ENCODE measurements at regions not wholly inside any gene's neighbourhood (a gene's known extent, or its start where the extent isn't known, plus 50 kb on each side); places are given as distances from the start of the nearest gene placed in this dataset.
"Not testable (repeated sequence)": the region's sequence is repeated elsewhere in the genome, so short reads cannot be mapped to it uniquely, and the experiment has no call there.

GRCh38 chr12:24510581-24511125 lies 438.2 kb downstream of the BCAT1 start:
- no peaks in the 10 kb centered on the region for H3K36me3 Mint-ChIP-seq
- H3K4me1 Mint-ChIP-seq, result no peaks in the 10 kb centered on the region
- no peak overlapping the region for H3K27ac Mint-ChIP-seq
- peaks cover 0 to 2% (median 2%) of the 10 kb centered on the region in 3 donors for H3K27me3 Mint-ChIP-seq (ENCODE audit: low read depth in 3 of 3)
- H3K4me3 Mint-ChIP-seq, result no peak overlapping the region
- DNase-seq, result no peak
- H3K9me3 Mint-ChIP-seq, result peaks cover 0 to 4% (median 2%) of the 10 kb centered on the region in 6 donors

- Mint-ChIP-seq H3K4me3 (no peak overlapping the region), H3K9me3 (peaks cover 0 to 6% (median 3%) of the 10 kb centered on the region in 6 donors), H3K4me1 (no peaks in the 10 kb centered on the region), H3K36me3 (no peaks in the 10 kb centered on the region), H3K27me3 (ENCODE audit: low read depth in 3 of 3) (peaks cover 0 to 2% (median 0%) of the 10 kb centered on the region in 3 donors), H3K27ac (no peak overlapping the region)
- no peak for DNase-seq
These were observed 441.1 kb downstream of the BCAT1 start for GRCh38 chr12:24507827-24508226.

GRCh38 chr12:24505366-24506015 lies 443.4 kb downstream of the BCAT1 start:
- DNase-seq, result no peak
- no peak overlapping the region for H3K27ac Mint-ChIP-seq
- peaks cover 0 to 6% (median 3%) of the 10 kb centered on the region in 6 donors for H3K9me3 Mint-ChIP-seq
- no peak overlapping the region for H3K4me3 Mint-ChIP-seq
- H3K4me1 Mint-ChIP-seq, result no peaks in the 10 kb centered on the region
- H3K27me3 Mint-ChIP-seq (ENCODE audit: low read depth in 3 of 3), result peaks cover 0 to 2% (median 0%) of the 10 kb centered on the region in 3 donors
- H3K36me3 Mint-ChIP-seq, result no peaks in the 10 kb centered on the region

GRCh38 chr12:24503477-24503876 lies 445.4 kb downstream of the BCAT1 start:
- H3K4me3 Mint-ChIP-seq; H3K27ac Mint-ChIP-seq; H3K4me1 Mint-ChIP-seq; H3K36me3 Mint-ChIP-seq; H3K9me3 Mint-ChIP-seq; H3K27me3 Mint-ChIP-seq (ENCODE audit: low read depth in 3 of 3); DNase-seq: not testable (repeated sequence)

- Mint-ChIP-seq H3K36me3 (no peaks in the 10 kb centered on the region), H3K4me3 (no peak overlapping the region), H3K9me3 (peaks cover 0 to 6% (median under 1%) of the 10 kb centered on the region in 6 donors), H3K27ac (no peak overlapping the region), H3K27me3 (ENCODE audit: low read depth in 3 of 3) (peaks cover 0 to 2% (median 0%) of the 10 kb centered on the region in 3 donors), H3K4me1 (no peaks in the 10 kb centered on the region)
- DNase-seq, result no peak
These were observed 448.1 kb downstream of the BCAT1 start for GRCh38 chr12:24500831-24501230.

- Mint-ChIP-seq H3K4me3 (no peak overlapping the region), H3K36me3 (no peaks in the 10 kb centered on the region)
These were observed 448.5 kb downstream of the BCAT1 start for GRCh38 chr12:24500421-24500820.

GRCh38 chr12:24499151-24500146 lies 449.5 kb downstream of the BCAT1 start:
- no peak for DNase-seq
- no peak overlapping the region for H3K27ac Mint-ChIP-seq
- no peaks in the 10 kb centered on the region for H3K27me3 Mint-ChIP-seq (ENCODE audit: low read depth in 3 of 3)
- H3K4me3 Mint-ChIP-seq, result no peak overlapping the region
- H3K4me1 Mint-ChIP-seq, result no peaks in the 10 kb centered on the region
- peaks cover 0 to 6% (median under 1%) of the 10 kb centered on the region in 6 donors for H3K9me3 Mint-ChIP-seq
- no peaks in the 10 kb centered on the region for H3K36me3 Mint-ChIP-seq

More at GRCh38 chr12:24500421-24500820, 448.5 kb downstream of the BCAT1 start:
- Mint-ChIP-seq H3K9me3 (peaks cover 0 to 6% (median under 1%) of the 10 kb centered on the region in 6 donors), H3K27me3 (ENCODE audit: low read depth in 3 of 3) (peaks cover 0 to 2% (median 0%) of the 10 kb centered on the region in 3 donors), H3K27ac (no peak overlapping the region), H3K4me1 (no peaks in the 10 kb centered on the region)
- DNase-seq, result no peak

- no peak for DNase-seq
- no peaks in the 10 kb centered on the region for H3K36me3 Mint-ChIP-seq
- H3K4me1 Mint-ChIP-seq, result no peaks in the 10 kb centered on the region
- H3K4me3 Mint-ChIP-seq, result no peak overlapping the region
- peaks cover 0 to 2% (median 0%) of the 10 kb centered on the region in 6 donors for H3K9me3 Mint-ChIP-seq
- peaks cover 0 to 2% (median 0%) of the 10 kb centered on the region in 3 donors for H3K27me3 Mint-ChIP-seq (ENCODE audit: low read depth in 3 of 3)
- no peak overlapping the region for H3K27ac Mint-ChIP-seq
These were observed 452.1 kb downstream of the BCAT1 start for GRCh38 chr12:24496755-24497154.

GRCh38 chr12:24494401-24494800 lies 454.5 kb downstream of the BCAT1 start:
- DNase-seq, result no peak
- Mint-ChIP-seq H3K4me3 (no peak overlapping the region), H3K4me1 (no peaks in the 10 kb centered on the region), H3K9me3 (peaks cover 0 to 2% (median 0%) of the 10 kb centered on the region in 6 donors), H3K36me3 (no peaks in the 10 kb centered on the region), H3K27ac (no peak overlapping the region), H3K27me3 (ENCODE audit: low read depth in 3 of 3) (peaks cover 0 to 2% (median 0%) of the 10 kb centered on the region in 3 donors)

- Mint-ChIP-seq H3K4me3 (no peak overlapping the region), H3K27me3 (ENCODE audit: low read depth in 3 of 3) (peaks cover 0 to 2% (median 0%) of the 10 kb centered on the region in 3 donors), H3K9me3 (no peaks in the 10 kb centered on the region), H3K27ac (no peak overlapping the region), H3K36me3 (no peaks in the 10 kb centered on the region), H3K4me1 (no peaks in the 10 kb centered on the region)
- no peak for DNase-seq
These were observed 456.9 kb downstream of the BCAT1 start for GRCh38 chr12:24491968-24492367.

GRCh38 chr12:24489939-24490338 lies 459.0 kb downstream of the BCAT1 start:
- Mint-ChIP-seq H3K27me3 (ENCODE audit: low read depth in 3 of 3) (peaks cover 0 to 2% (median 2%) of the 10 kb centered on the region in 3 donors), H3K36me3 (no peaks in the 10 kb centered on the region), H3K27ac (no peak overlapping the region), H3K4me3 (no peak overlapping the region), H3K9me3 (peaks cover 0 to under 1% (median 0%) of the 10 kb centered on the region in 6 donors), H3K4me1 (no peaks in the 10 kb centered on the region)
- no peak for DNase-seq

- no peak for DNase-seq
- Mint-ChIP-seq H3K4me3 (no peak overlapping the region), H3K4me1 (no peaks in the 10 kb centered on the region), H3K36me3 (no peaks in the 10 kb centered on the region), H3K27me3 (ENCODE audit: low read depth in 3 of 3) (peaks cover 0 to 2% (median 2%) of the 10 kb centered on the region in 3 donors), H3K27ac (no peak overlapping the region), H3K9me3 (peaks cover 0 to 2% (median 0%) of the 10 kb centered on the region in 6 donors)
These were observed 459.8 kb downstream of the BCAT1 start for GRCh38 chr12:24488906-24489619.

GRCh38 chr12:24488091-24488596 lies 460.8 kb downstream of the BCAT1 start:
- peaks cover 0 to 2% (median 0%) of the 10 kb centered on the region in 6 donors for H3K9me3 Mint-ChIP-seq
- DNase-seq, result no peak
- H3K27ac Mint-ChIP-seq, result no peak overlapping the region
- H3K4me1 Mint-ChIP-seq, result no peaks in the 10 kb centered on the region
- no peak overlapping the region for H3K4me3 Mint-ChIP-seq
- peaks cover 0 to 2% (median 2%) of the 10 kb centered on the region in 3 donors for H3K27me3 Mint-ChIP-seq (ENCODE audit: low read depth in 3 of 3)
- no peaks in the 10 kb centered on the region for H3K36me3 Mint-ChIP-seq

All from immature natural killer cell (primary cell).